K562 (cell line): ENCODE measurements at regions not wholly inside any gene's neighbourhood (a gene's known extent, or its start where the extent isn't known, plus 50 kb on each side); places are given as distances from the start of the nearest gene placed in this dataset.
"Not testable (repeated sequence)": the region's sequence is repeated elsewhere in the genome, so short reads cannot be mapped to it uniquely, and the experiment has no call there.

Source experiments
- CEBPB ChIP-seq: fragments of 450-650 bp; IDR thresholded peaks from 2 replicates; pipeline ENCODE4 v1.6.1; 2016; ENCODE audit warnings: missing genetic modification characterization, missing compliant biosample characterization
- CTCF ChIP-seq, 3 experiments: IDR thresholded peaks in 2 of 3; conservative IDR thresholded peaks in 1 of 3; 2 replicates each; pipeline ENCODE4 v1.5.1; 2011 to 2012; ENCODE audit warnings: low read length in 3 of 3, mild to moderate bottlenecking in 3 of 3, control low read depth in 2 of 3, improper control_type of control experiment in 1 of 3, inconsistent platforms in 1 of 3, low read depth in 1 of 3, mixed read lengths in 1 of 3, moderate library complexity in 1 of 3; ENCODE audit not compliant: insufficient read depth in 2 of 3
- EZH2 ChIP-seq: IDR thresholded peaks from 2 replicates; pipeline ENCODE4 v1.6.1; 2012; ENCODE audit warnings: low read depth, mild to moderate bottlenecking, inconsistent platforms, low read length, borderline replicate concordance
- MAFG ChIP-seq: fragments of 450-650 bp; conservative IDR thresholded peaks from 2 replicates; pipeline ENCODE4 v1.6.1; 2016; ENCODE audit warnings: missing genetic modification characterization, missing compliant biosample characterization
- REST ChIP-seq, 2 experiments: fragments of 450-650 bp; formaldehyde crosslinking in 1 of 2; IDR thresholded peaks; 2 replicates each; pipeline versions ENCODE4 v1.4.0 to v1.6.1; 2014 to 2020; ENCODE audit warnings: mild to moderate bottlenecking in 2 of 2, borderline replicate concordance in 1 of 2, low read depth in 1 of 2
- SPI1 ChIP-seq: IDR thresholded peaks from 2 replicates; pipeline ENCODE4 v1.6.1; 2011; ENCODE audit warnings: low read depth, low read length, control low read depth, borderline replicate concordance
- SREBF2 ChIP-seq: sonication (generic); formaldehyde crosslinking; IDR thresholded peaks from 2 replicates; pipeline ENCODE4 v1.4.0; 2020; ENCODE audit warnings: mild to moderate bottlenecking, missing genetic modification reagents
- ZNF274 ChIP-seq: IDR thresholded peaks from 2 replicates; pipeline ENCODE4 v1.6.1; 2011; ENCODE audit warnings: low read depth, mild to moderate bottlenecking, low read length, moderate library complexity, borderline replicate concordance
- ZNF76 ChIP-seq: fragments of 250-450 bp; sonication (Bioruptor Pico); IDR thresholded peaks from 2 replicates; pipeline ENCODE4 v1.4.0; 2020; ENCODE audit warnings: mild to moderate bottlenecking, moderate library complexity, borderline replicate concordance
- ZNF785 ChIP-seq: fragments of 250-450 bp; sonication (Bioruptor Pico); IDR thresholded peaks from 2 replicates; pipeline ENCODE4 v1.4.0; 2020; ENCODE audit warnings: mild to moderate bottlenecking
- TF ChIP-seq, protein P1 (sequence below): fragments of 450-650 bp; IDR thresholded peaks from 2 replicates; pipeline ENCODE4 v1.6.1; 2016; ENCODE audit warnings: low read depth
- TF ChIP-seq, protein P2 (sequence below): fragments of 450-650 bp; IDR thresholded peaks from 2 replicates; pipeline ENCODE4 v1.6.1; 2016; ENCODE audit warnings: missing biosample characterization, missing genetic modification characterization

DNA sequence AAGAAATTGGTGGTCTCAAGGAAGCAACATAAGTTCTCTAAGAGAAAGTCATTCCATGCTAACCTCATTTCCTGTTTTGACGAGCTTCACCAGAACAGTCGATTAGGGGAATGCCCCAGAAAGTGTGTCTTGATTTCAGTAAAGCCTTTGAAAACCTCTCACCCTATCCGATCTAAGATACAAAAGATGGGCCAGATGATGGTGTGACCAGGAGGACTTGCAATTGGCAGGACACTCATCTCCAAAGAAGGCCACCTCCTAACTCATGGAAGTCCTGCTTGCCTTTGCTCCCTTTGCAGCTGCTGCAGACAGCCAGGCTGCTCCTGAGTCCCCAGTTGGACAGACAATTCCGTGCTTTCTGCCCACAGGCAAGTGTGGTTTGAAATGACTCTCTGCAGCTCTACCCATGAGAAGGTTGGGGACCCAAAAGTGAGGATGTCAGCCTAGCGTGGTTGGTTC, 304.2 kb downstream of the BCL2L11 start:
- TF ChIP-seq CTCF (IDR thresholded peaks at IDR 0.05 in 2 of 3, conservative IDR thresholded peaks at IDR 0.05 in 1 of 3; ENCODE audit: insufficient read depth in 2 of 3, low read depth in 1 of 3, low read length in 3 of 3); EZH2; ZNF76 (CRISPR knock-in tag); SREBF2 (CRISPR knock-in tag); REST (IDR thresholded peaks at IDR 0.05; ENCODE audit: borderline replicate concordance); REST (CRISPR knock-in tag; IDR thresholded peaks at IDR 0.05; ENCODE audit: low read depth); ZNF785 (CRISPR knock-in tag); ZNF274; SPI1; CEBPB (tag); MAFG: not testable (repeated sequence)
- TF ChIP-seq, protein P1, sequence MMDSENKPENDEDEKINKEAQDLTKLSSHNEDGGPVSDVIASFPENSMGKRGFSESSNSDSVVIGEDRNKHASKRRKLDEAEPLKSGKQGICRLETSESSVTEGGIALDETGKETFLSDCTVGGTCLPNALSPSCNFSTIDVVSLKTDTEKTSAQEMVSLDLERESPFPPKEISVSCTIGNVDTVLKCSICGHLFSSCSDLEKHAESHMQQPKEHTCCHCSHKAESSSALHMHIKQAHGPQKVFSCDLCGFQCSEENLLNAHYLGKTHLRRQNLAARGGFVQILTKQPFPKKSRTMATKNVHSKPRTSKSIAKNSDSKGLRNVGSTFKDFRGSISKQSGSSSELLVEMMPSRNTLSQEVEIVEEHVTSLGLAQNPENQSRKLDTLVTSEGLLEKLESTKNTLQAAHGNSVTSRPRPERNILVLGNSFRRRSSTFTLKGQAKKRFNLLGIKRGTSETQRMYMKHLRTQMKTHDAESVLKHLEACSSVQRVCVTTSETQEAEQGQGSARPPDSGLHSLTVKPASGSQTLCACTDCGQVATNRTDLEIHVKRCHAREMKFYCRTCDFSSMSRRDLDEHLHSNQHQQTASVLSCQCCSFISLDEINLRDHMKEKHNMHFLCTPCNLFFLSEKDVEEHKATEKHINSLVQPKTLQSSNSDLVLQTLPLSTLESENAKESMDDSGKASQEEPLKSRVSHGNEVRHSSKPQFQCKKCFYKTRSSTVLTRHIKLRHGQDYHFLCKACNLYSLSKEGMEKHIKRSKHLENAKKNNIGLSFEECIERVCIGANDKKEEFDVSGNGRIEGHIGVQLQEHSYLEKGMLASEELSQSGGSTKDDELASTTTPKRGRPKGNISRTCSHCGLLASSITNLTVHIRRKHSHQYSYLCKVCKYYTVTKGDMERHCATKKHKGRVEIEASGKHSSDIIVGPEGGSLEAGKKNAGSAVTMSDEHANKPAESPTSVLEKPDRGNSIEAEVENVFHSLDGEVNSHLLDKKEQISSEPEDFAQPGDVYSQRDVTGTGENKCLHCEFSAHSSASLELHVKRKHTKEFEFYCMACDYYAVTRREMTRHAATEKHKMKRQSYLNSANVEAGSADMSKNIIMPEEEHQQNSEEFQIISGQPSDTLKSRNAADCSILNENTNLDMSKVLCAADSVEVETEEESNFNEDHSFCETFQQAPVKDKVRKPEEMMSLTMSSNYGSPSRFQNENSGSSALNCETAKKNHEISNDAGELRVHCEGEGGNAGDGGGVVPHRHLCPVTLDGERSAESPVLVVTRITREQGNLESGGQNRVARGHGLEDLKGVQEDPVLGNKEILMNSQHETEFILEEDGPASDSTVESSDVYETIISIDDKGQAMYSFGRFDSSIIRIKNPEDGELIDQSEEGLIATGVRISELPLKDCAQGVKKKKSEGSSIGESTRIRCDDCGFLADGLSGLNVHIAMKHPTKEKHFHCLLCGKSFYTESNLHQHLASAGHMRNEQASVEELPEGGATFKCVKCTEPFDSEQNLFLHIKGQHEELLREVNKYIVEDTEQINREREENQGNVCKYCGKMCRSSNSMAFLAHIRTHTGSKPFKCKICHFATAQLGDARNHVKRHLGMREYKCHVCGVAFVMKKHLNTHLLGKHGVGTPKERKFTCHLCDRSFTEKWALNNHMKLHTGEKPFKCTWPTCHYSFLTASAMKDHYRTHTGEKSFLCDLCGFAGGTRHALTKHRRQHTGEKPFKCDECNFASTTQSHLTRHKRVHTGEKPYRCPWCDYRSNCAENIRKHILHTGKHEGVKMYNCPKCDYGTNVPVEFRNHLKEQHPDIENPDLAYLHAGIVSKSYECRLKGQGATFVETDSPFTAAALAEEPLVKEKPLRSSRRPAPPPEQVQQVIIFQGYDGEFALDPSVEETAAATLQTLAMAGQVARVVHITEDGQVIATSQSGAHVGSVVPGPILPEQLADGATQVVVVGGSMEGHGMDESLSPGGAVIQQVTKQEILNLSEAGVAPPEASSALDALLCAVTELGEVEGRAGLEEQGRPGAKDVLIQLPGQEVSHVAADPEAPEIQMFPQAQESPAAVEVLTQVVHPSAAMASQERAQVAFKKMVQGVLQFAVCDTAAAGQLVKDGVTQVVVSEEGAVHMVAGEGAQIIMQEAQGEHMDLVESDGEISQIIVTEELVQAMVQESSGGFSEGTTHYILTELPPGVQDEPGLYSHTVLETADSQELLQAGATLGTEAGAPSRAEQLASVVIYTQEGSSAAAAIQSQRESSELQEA = not testable (repeated sequence)
- TF ChIP-seq, protein P2, sequence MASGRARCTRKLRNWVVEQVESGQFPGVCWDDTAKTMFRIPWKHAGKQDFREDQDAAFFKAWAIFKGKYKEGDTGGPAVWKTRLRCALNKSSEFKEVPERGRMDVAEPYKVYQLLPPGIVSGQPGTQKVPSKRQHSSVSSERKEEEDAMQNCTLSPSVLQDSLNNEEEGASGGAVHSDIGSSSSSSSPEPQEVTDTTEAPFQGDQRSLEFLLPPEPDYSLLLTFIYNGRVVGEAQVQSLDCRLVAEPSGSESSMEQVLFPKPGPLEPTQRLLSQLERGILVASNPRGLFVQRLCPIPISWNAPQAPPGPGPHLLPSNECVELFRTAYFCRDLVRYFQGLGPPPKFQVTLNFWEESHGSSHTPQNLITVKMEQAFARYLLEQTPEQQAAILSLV (tag) = not testable (repeated sequence)
